H9 (cell line): ENCODE measurements at regions not wholly inside any gene's neighbourhood (a gene's known extent, or its start where the extent isn't known, plus 50 kb on each side); places are given as distances from the start of the nearest gene placed in this dataset.

ENCODE experiments used
- DNase-seq: peaks from one replicate; pipeline ENCODE4 v3.0.0-alpha.2; 2017
- H2AFZ ChIP-seq: one replicate; pipeline ENCODE4 v1.6.1; 2013; ENCODE audit warnings: mild to moderate bottlenecking, low read length, control low read depth, moderate library complexity
- H2AK5ac ChIP-seq: 2 replicates; pipeline ENCODE4 v1.6.1; 2013; ENCODE audit warnings: low read length, control low read depth, mixed read lengths; ENCODE audit not compliant: insufficient read length
- H2BK120ac ChIP-seq: one replicate; pipeline ENCODE4 v1.6.1; 2013; ENCODE audit warnings: low read depth, mild to moderate bottlenecking, low read length, control low read depth, inconsistent platforms; ENCODE audit not compliant: poor library complexity, severe bottlenecking
- H2BK12ac ChIP-seq: 2 replicates; pipeline ENCODE4 v1.6.1; 2013; ENCODE audit warnings: low read length, control low read depth, mixed read lengths, low read depth; ENCODE audit not compliant: insufficient read length
- H2BK15ac ChIP-seq: 2 replicates; pipeline ENCODE4 v1.6.1; 2013; ENCODE audit warnings: low read depth, low read length, control low read depth
- H2BK20ac ChIP-seq: one replicate; pipeline ENCODE4 v1.6.1; 2013; ENCODE audit warnings: low read depth, mild to moderate bottlenecking, low read length, control low read depth, inconsistent platforms; ENCODE audit not compliant: poor library complexity, severe bottlenecking
- H2BK5ac ChIP-seq: 2 replicates; pipeline ENCODE4 v1.6.1; 2013; ENCODE audit warnings: low read length, control low read depth, mixed read lengths; ENCODE audit not compliant: insufficient read length
- H3K14ac ChIP-seq: 2 replicates; pipeline ENCODE4 v1.6.1; 2013; ENCODE audit warnings: low read length, control low read depth; ENCODE audit not compliant: insufficient read depth
- H3K18ac ChIP-seq: 2 replicates; pipeline ENCODE4 v1.6.1; 2013; ENCODE audit warnings: low read depth, mild to moderate bottlenecking, mixed read lengths, low read length, control low read depth; ENCODE audit not compliant: insufficient read length
- H3K23ac ChIP-seq: 2 replicates; pipeline ENCODE4 v1.6.1; 2013; ENCODE audit warnings: low read length, control low read depth, mixed read lengths, low read depth; ENCODE audit not compliant: insufficient read length
- H3K23me2 ChIP-seq: 2 replicates; pipeline ENCODE4 v1.6.1; 2013; ENCODE audit warnings: low read depth, mild to moderate bottlenecking, mixed read lengths, low read length, control low read depth; ENCODE audit not compliant: insufficient read length, poor library complexity, severe bottlenecking
- H3K27ac ChIP-seq: 2 replicates; pipeline ENCODE4 v1.5.1; 2013; ENCODE audit warnings: low read length, control low read depth, mixed read lengths, low read depth; ENCODE audit not compliant: insufficient read length
- H3K27me3 ChIP-seq: 2 replicates; pipeline ENCODE4 v1.6.1; 2013; ENCODE audit warnings: low read length, control low read depth, inconsistent platforms; ENCODE audit not compliant: insufficient read depth
- H3K4ac ChIP-seq: 2 replicates; pipeline ENCODE4 v1.6.1; 2013; ENCODE audit warnings: low read depth, mild to moderate bottlenecking, control low read depth, inconsistent platforms, low read length, moderate library complexity
- H3K4me1 ChIP-seq: 2 replicates; pipeline ENCODE4 v1.6.1; 2013; ENCODE audit warnings: low read length, control low read depth, inconsistent platforms; ENCODE audit not compliant: insufficient read depth
- H3K4me2 ChIP-seq: 2 replicates; pipeline ENCODE4 v1.6.1; 2013; ENCODE audit warnings: low read length, control low read depth, mixed read lengths; ENCODE audit not compliant: insufficient read length, insufficient read depth
- H3K56ac ChIP-seq: 2 replicates; pipeline ENCODE4 v1.6.1; 2013; ENCODE audit warnings: low read depth, mild to moderate bottlenecking, mixed read lengths, low read length, control low read depth; ENCODE audit not compliant: insufficient read length
- H3K79me1 ChIP-seq: 2 replicates; pipeline ENCODE4 v1.6.1; 2013; ENCODE audit warnings: low read depth, mild to moderate bottlenecking, moderate library complexity, low read length, control low read depth, inconsistent platforms; ENCODE audit not compliant: insufficient read depth, poor library complexity, severe bottlenecking
- H3K79me2 ChIP-seq: 2 replicates; pipeline ENCODE4 v1.6.1; 2013; ENCODE audit warnings: low read length, control low read depth, inconsistent platforms; ENCODE audit not compliant: insufficient read depth
- H3K9ac ChIP-seq: 2 replicates; pipeline ENCODE4 v1.6.1; 2013; ENCODE audit warnings: low read length, control low read depth, mixed read lengths; ENCODE audit not compliant: insufficient read length; ENCODE audit errors: extremely low read depth
- H3K9me3 ChIP-seq: one replicate; pipeline ENCODE4 v1.6.1; 2013; ENCODE audit warnings: low read depth, low read length, inconsistent platforms; ENCODE audit not compliant: control insufficient read depth
- H3T11ph ChIP-seq: one replicate; pipeline ENCODE4 v1.6.1; 2013; ENCODE audit warnings: mild to moderate bottlenecking, low read length, control low read depth, inconsistent platforms
- H4K20me1 ChIP-seq: one replicate; pipeline ENCODE4 v1.6.1; 2013; ENCODE audit not compliant: control insufficient read depth, insufficient read length, insufficient read depth
- H4K5ac ChIP-seq: 2 replicates; pipeline ENCODE4 v1.6.1; 2013; ENCODE audit warnings: low read depth, mild to moderate bottlenecking, mixed read lengths, low read length, control low read depth; ENCODE audit not compliant: insufficient read length
- H4K8ac ChIP-seq: replicated peaks from 2 replicates; pipeline ENCODE4 v1.6.1; 2013; ENCODE audit warnings: low read length, control low read depth, mixed read lengths, low read depth; ENCODE audit not compliant: insufficient read length
- H4K91ac ChIP-seq: 2 replicates; pipeline ENCODE4 v1.6.1; 2013; ENCODE audit warnings: low read depth, mild to moderate bottlenecking, moderate library complexity, mixed read lengths, low read length, control low read depth; ENCODE audit not compliant: insufficient read length
- H3K27ac Mint-ChIP-seq, 3 experiments: 2 replicates in 2 of 3; 3 replicates in 1 of 3; pipeline ENCODE4 v1.8.0; 2020 to 2021; ENCODE audit warnings: mixed read lengths in 3 of 3, mild to moderate bottlenecking in 1 of 3, moderate library complexity in 1 of 3
- H3K27me3 Mint-ChIP-seq: 2 replicates; pipeline ENCODE4 v1.8.0; 2021; ENCODE audit warnings: low read depth, mild to moderate bottlenecking, moderate library complexity, mixed read lengths
- H3K36me3 Mint-ChIP-seq, 3 experiments: 2 replicates in 2 of 3; 3 replicates in 1 of 3; pipeline ENCODE4 v1.8.0; 2020 to 2021; ENCODE audit warnings: low read depth in 3 of 3, mixed read lengths in 3 of 3; ENCODE audit not compliant: insufficient read depth in 1 of 3
- H3K4me1 Mint-ChIP-seq, 2 experiments: 2 replicates each; pipeline ENCODE4 v1.8.0; 2020; ENCODE audit warnings: mixed read lengths in 2 of 2
- H3K4me3 Mint-ChIP-seq, 2 experiments: 2 replicates in 1 of 2; 3 replicates in 1 of 2; pipeline ENCODE4 v1.8.0; 2020 to 2021; ENCODE audit warnings: mild to moderate bottlenecking in 2 of 2, mixed read lengths in 2 of 2, moderate library complexity in 1 of 2
- H3K9me3 Mint-ChIP-seq, 2 experiments: 2 replicates in 1 of 2; 3 replicates in 1 of 2; pipeline ENCODE4 v1.8.0; 2020; ENCODE audit warnings: mild to moderate bottlenecking in 2 of 2, mixed read lengths in 2 of 2, moderate library complexity in 1 of 2
- CTCF ChIP-seq: fragments of 200-600 bp; sonication (generic); conservative IDR thresholded peaks from 3 replicates; pipeline ENCODE4 v1.8.0; 2021; ENCODE audit warnings: antibody characterized with exemption, mild to moderate bottlenecking
- WGBS: extraction: QIAGEN DNeasy Blood & Tissue Kit; methylation state at CpG from one replicate; pipeline ENCODE4 v1.1.7; 2013; ENCODE audit warnings: missing lambda C conversion rate, low lambda C conversion rate, mixed read lengths; ENCODE audit not compliant: insufficient read length; ENCODE audit errors: extremely low coverage; 5-methylcytosine and 5-hydroxymethylcytosine counted together

GRCh38 chr13:74622284-74622683, 488.1 kb upstream of the KLF12 start:
- no peak overlapping the region for H4K5ac ChIP-seq
- no peaks in the 10 kb centered on the region for H3K27me3 ChIP-seq
- H4K8ac ChIP-seq: no peak overlapping the region
- no peaks in the 10 kb centered on the region for H3K79me1 ChIP-seq
- WGBS: no CpG with 5 or more reads among the region's 1 CpG
- H3K79me2 ChIP-seq: no peaks in the 10 kb centered on the region
- Mint-ChIP-seq H3K27ac (no peak overlapping the region), H3K4me1 (peaks cover 6 to 8% of the 10 kb centered on the region in 2 experiments), H3K36me3 (no peaks in the 10 kb centered on the region), H3K4me3 (no peak overlapping the region), H3K9me3 (no peaks in the 10 kb centered on the region), H3K27me3 (no peaks in the 10 kb centered on the region)
- H2AFZ ChIP-seq: no peak overlapping the region
- H2BK5ac ChIP-seq: no peak overlapping the region
- no peak overlapping the region for H3K23ac ChIP-seq
- TF ChIP-seq CTCF: no peak
- no peak overlapping the region for H2BK12ac ChIP-seq
- peaks cover 2% of the 10 kb centered on the region; the same call in 1 of the 2 replicates for H3K4me1 ChIP-seq
- H2BK20ac ChIP-seq: no peak overlapping the region
- no peak overlapping the region for H3K18ac ChIP-seq
- no peaks in the 10 kb centered on the region for H3K9me3 ChIP-seq
- no peak overlapping the region for H2BK120ac ChIP-seq
- H3K4ac ChIP-seq: no peak overlapping the region
- no peak overlapping the region for H3K27ac ChIP-seq
- no peak overlapping the region for H2BK15ac ChIP-seq
- H4K91ac ChIP-seq: no peak overlapping the region
- H3K14ac ChIP-seq: no peak overlapping the region
- H3K9ac ChIP-seq: no peak overlapping the region
- no peak overlapping the region for H2AK5ac ChIP-seq
- no peak for DNase-seq
- H3T11ph ChIP-seq: no peak overlapping the region
- no peaks in the 10 kb centered on the region for H4K20me1 ChIP-seq
- no peak overlapping the region for H3K4me2 ChIP-seq
- no peaks in the 10 kb centered on the region for H3K23me2 ChIP-seq
- H3K56ac ChIP-seq: no peak overlapping the region
